HepG2 (cell line): ENCODE measurements at regions not wholly inside any gene's neighbourhood (a gene's known extent, or its start where the extent isn't known, plus 50 kb on each side); places are given as distances from the start of the nearest gene placed in this dataset.

Experiments used
- ATAC-seq: fragments of 200-7000 bp; cut with Tn5 transposase; 3 replicates; pipeline ENCODE4 v1.9.1; 2020; ENCODE audit warnings: mild to moderate bottlenecking, moderate library complexity
- BruUV-seq: library from RNA; stranded (reverse); fragments of 400-500 nt; replicated peaks from 2 replicates; lab custom pipeline; 2021; lab: Mats Ljungman, UMichigan
- CTCF ChIA-PET: fragments of 300-600 bp; formaldehyde crosslinking; extraction: SDS; loops from one replicate; lab custom pipeline; 2021; ENCODE audit warnings: low total read pairs, inconsistent platforms, low intra/inter-chr PET ratio; lab: Yijun Ruan, JAX
- POLR2A ChIA-PET: fragments of 350-600 bp; sonication (Branson Sonifier 250); formaldehyde crosslinking; loops from one replicate; lab custom pipeline; 2020; ENCODE audit warnings: antibody characterized with exemption, inconsistent platforms; lab: Yijun Ruan, JAX
- DNase-seq: peaks from one replicate; pipeline ENCODE4 v3.0.0-alpha.2; 2015; ENCODE audit warnings: low spot score
- FAIRE-seq: peaks from 3 replicates; lab custom pipeline; 2011; peaks lifted over from hg19 to GRCh38; lab: Jason Lieb, UNC
- H2AFZ ChIP-seq: one replicate; pipeline ENCODE4 v1.6.1; 2011; ENCODE audit warnings: low read length, inconsistent platforms
- H3K27ac ChIP-seq: fragments of 300-600 bp; 3 replicates; pipeline ENCODE4 v1.8.0; 2011; ENCODE audit warnings: mixed run types, mild to moderate bottlenecking, mixed read lengths, low read length, inconsistent platforms; ENCODE audit not compliant: insufficient read depth; ENCODE audit errors: extremely low read length
- H3K27me3 ChIP-seq, 2 experiments: fragments of 200-600 bp in 1 of 2; 2 replicates in 1 of 2; 3 replicates in 1 of 2; pipeline versions ENCODE4 v1.6.0 to v1.8.0; 2011; ENCODE audit warnings: low read length in 2 of 2, mild to moderate bottlenecking in 2 of 2, moderate library complexity in 2 of 2, inconsistent platforms in 1 of 2; ENCODE audit not compliant: insufficient read depth in 2 of 2, control insufficient read depth in 1 of 2
- H3K36me3 ChIP-seq, 2 experiments: fragments of 200-600 bp in 1 of 2; replicated peaks in 1 of 2; 2 replicates in 1 of 2; 3 replicates in 1 of 2; pipeline versions ENCODE4 v1.5.1 to v1.8.0; 2011; ENCODE audit warnings: low read length in 2 of 2, inconsistent platforms in 1 of 2; ENCODE audit not compliant: insufficient read depth in 2 of 2, control insufficient read depth in 1 of 2
- H3K4me1 ChIP-seq: 2 replicates; pipeline ENCODE4 v1.5.1; 2012; ENCODE audit warnings: low read length, inconsistent platforms; ENCODE audit not compliant: insufficient read depth
- H3K4me2 ChIP-seq: 2 replicates; pipeline ENCODE4 v1.6.0; 2011; ENCODE audit warnings: low read depth, low read length, inconsistent platforms
- H3K4me3 ChIP-seq, 3 experiments: fragments of 200-600 bp in 1 of 3; sonication (generic), shearing (Covaris generic) in 1 of 3; replicated peaks in 1 of 3; 2 replicates each; pipeline ENCODE4 v1.5.1; 2011 to 2016; ENCODE audit warnings: low read length in 3 of 3, inconsistent platforms in 2 of 3, low read depth in 2 of 3, mild to moderate bottlenecking in 2 of 3, control low read depth in 1 of 3, mixed read lengths in 1 of 3; ENCODE audit not compliant: insufficient read depth in 1 of 3
- H3K79me2 ChIP-seq: one replicate; pipeline ENCODE4 v1.6.1; 2011; ENCODE audit warnings: low read length, inconsistent platforms; ENCODE audit not compliant: insufficient read depth
- H3K9ac ChIP-seq: 2 replicates; pipeline ENCODE4 v1.6.0; 2011; ENCODE audit warnings: mild to moderate bottlenecking, low read depth, low read length, inconsistent platforms; ENCODE audit not compliant: insufficient read depth
- H3K9me3 ChIP-seq: 2 replicates; pipeline ENCODE4 v1.5.1; 2012; ENCODE audit warnings: mild to moderate bottlenecking, low read length
- H4K20me1 ChIP-seq: 2 replicates; pipeline ENCODE4 v1.6.0; 2011; ENCODE audit warnings: inconsistent platforms, mild to moderate bottlenecking, low read length, moderate library complexity; ENCODE audit not compliant: insufficient read depth
- ELF3 ChIP-seq: IDR thresholded peaks from 2 replicates; pipeline ENCODE4 v1.6.1; 2016; ENCODE audit warnings: missing genetic modification reagents, missing compliant biosample characterization
- FUBP1 ChIP-seq: sonication (generic); formaldehyde crosslinking; IDR thresholded peaks from 2 replicates; pipeline ENCODE4 v1.5.1; 2020; ENCODE audit warnings: missing genetic modification reagents, mild to moderate bottlenecking, borderline replicate concordance
- GMEB1 ChIP-seq: sonication (generic); formaldehyde crosslinking; IDR thresholded peaks from 2 replicates; pipeline ENCODE4 v1.5.1; 2020; ENCODE audit warnings: missing genetic modification reagents, mild to moderate bottlenecking, borderline replicate concordance
- NCOA1 ChIP-seq: sonication (generic); formaldehyde crosslinking; IDR thresholded peaks from 2 replicates; pipeline ENCODE4 v1.9.0; 2021; ENCODE audit warnings: missing genetic modification reagents
- PHF20 ChIP-seq: sonication (generic); formaldehyde crosslinking; IDR thresholded peaks from 2 replicates; pipeline ENCODE4 v1.5.0; 2020; ENCODE audit warnings: mild to moderate bottlenecking, missing genetic modification reagents
- ZNF142 ChIP-seq: sonication (generic); formaldehyde crosslinking; IDR thresholded peaks from 2 replicates; pipeline ENCODE4 v1.4.0; 2020; ENCODE audit warnings: missing genetic modification reagents
- ZNF460 ChIP-seq: sonication (generic); formaldehyde crosslinking; IDR thresholded peaks from 2 replicates; pipeline ENCODE4 v1.5.1; 2020; ENCODE audit warnings: missing genetic modification reagents, mild to moderate bottlenecking, borderline replicate concordance
- ZNF546 ChIP-seq: sonication (generic); formaldehyde crosslinking; conservative IDR thresholded peaks from 2 replicates; pipeline ENCODE4 v1.8.1; 2023; ENCODE audit warnings: mild to moderate bottlenecking, missing genetic modification reagents
- WGBS: methylation state at CpG from one replicate; pipeline ENCODE4 v1.1.6; 2017; ENCODE audit warnings: low lambda C conversion rate; 5-methylcytosine and 5-hydroxymethylcytosine counted together
- in situ Hi-C: cut with HindIII; loops from 2 replicates; pipeline ENCODE4 v1.10.0; 2017; ENCODE audit warnings: low pct_unique_long_range_greater_than_20kb; ENCODE audit not compliant: extremely low pct_ligation_motif_present
- intact Hi-C: fragments of 100-400 bp; cut with micrococcal nuclease; formaldehyde crosslinking; loops from one replicate; pipeline ENCODE4 v1.10.0; 2022; ENCODE audit not compliant: unreplicated experiment

- WGBS = 0% methylated on average over 3 of the region's 3 CpGs
- Histone ChIP-seq H3K4me2 (no peak overlapping the region), H4K20me1 (no peaks in the 10 kb centered on the region), H3K27me3 (no peaks in the 10 kb centered on the region), H3K79me2 (no peaks in the 10 kb centered on the region), H3K4me3 (no peak overlapping the region), H3K36me3 (no peaks in the 10 kb centered on the region), H3K4me1 (no peaks in the 10 kb centered on the region), H3K9me3 (peaks cover 89% of the 10 kb centered on the region), H3K9ac (no peak overlapping the region), H3K27ac (no peak overlapping the region), H2AFZ (no peak overlapping the region)
- POLR2A ChIA-PET = no interaction called here
- ATAC-seq (no peak), DNase-seq (no peak), FAIRE-seq (no peak)
- no TSS peak for BruUV-seq
- TF ChIP-seq ZNF546 (no peak), ZNF142 (CRISPR knock-in tag) (no peak), FUBP1 (CRISPR knock-in tag) (no peak), NCOA1 (CRISPR knock-in tag) (no peak), GMEB1 (CRISPR knock-in tag) (no peak), PHF20 (CRISPR knock-in tag) (no peak), ELF3 (no peak), ZNF460 (CRISPR knock-in tag) (no peak)
- in situ Hi-C loops = no loop called here
- CTCF ChIA-PET = no interaction called here
- intact Hi-C loops = no loop called here
These were observed 1290.0 kb downstream of the UQCRFS1 start for GRCh38 chr19:27922970-27923369.
